ENCODE measurements at regions not wholly inside any gene's neighbourhood (a gene's known extent, or its start where the extent isn't known, plus 50 kb on each side); places are given as distances from the start of the nearest gene placed in this dataset.
"Not testable (repeated sequence)": the region's sequence is repeated elsewhere in the genome, so short reads cannot be mapped to it uniquely, and the experiment has no call there.

DNA sequence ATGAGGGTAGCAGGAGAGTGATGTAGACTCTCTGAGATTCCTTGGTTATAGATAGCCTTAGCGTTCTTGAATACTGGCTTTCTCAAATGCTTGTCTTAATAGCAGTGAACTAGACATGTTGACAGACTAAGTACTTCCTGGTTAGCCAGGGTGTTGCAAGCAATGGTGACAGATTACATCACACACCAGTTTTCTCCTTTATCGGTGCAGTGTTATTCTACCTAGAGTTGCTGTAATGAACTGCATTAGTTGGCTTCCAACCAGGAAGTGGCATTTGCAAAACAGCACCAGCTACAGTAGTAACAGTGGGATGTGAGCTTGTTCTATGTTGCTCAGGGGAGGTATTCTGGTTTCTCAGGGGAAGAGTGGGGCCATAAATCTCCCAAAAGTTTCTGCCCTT, 582.2 kb upstream of the DDX18 start:
- DNase-seq = no peak

DNA sequence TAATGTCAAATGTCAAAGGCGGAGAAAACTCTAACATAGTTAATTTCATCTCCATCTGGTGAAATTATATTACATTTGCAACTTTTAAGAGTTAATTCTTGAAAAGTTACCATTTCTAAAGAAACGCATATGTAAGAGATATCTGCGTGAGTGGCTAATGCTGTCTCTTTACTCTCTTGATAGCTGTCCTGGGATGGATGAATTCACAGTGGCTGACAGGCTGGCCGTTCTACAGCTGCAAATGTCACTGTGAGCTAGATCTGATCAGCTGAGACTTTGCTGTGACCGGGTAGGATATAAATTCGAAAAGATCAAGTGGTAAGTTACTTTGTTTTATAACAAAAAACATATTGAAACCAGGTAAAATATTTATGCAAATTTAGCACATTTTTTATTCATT, 557.1 kb upstream of the DDX18 start:
- no peak for DNase-seq

DNA sequence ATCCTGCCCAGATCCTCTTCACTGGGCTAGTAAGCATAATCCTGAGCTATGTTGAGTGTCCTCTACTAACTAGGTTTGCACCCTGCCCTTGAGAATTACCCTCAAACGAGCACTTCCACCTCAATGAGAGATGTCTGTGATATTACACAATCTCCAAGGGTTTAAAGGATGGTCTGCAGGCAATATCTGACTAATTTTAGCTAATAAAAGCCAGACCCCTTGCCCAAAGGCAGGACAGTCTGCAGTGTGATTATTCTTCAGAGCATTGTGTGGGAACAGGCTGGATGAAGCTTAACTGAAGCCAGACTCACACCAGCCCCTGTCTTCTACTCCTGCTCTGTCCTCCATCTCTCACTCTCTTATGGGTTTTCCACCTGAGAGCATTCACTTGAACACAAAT, 544.9 kb upstream of the DDX18 start:
- DNase-seq = no peak

DNA sequence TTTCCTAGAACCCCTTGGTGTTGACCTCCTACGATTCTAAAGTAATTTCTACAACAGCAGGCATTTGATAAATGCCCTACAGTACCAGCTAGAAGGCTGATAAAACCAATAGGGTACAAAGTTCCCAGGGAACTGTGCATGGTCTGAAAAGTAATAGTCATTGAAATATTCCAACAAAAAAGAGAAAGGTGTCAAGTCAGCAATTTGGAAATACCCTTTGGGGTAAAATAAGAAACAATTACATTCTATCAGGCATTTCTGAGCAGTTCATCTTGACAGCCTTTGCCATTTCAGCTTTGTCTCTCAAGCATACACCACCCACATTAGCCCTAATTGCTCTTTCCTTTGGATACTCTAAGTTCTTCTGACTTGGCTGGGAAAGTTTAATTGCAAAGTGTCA, 542.9 kb upstream of the DDX18 start:
- DNase-seq = no peak

DNA sequence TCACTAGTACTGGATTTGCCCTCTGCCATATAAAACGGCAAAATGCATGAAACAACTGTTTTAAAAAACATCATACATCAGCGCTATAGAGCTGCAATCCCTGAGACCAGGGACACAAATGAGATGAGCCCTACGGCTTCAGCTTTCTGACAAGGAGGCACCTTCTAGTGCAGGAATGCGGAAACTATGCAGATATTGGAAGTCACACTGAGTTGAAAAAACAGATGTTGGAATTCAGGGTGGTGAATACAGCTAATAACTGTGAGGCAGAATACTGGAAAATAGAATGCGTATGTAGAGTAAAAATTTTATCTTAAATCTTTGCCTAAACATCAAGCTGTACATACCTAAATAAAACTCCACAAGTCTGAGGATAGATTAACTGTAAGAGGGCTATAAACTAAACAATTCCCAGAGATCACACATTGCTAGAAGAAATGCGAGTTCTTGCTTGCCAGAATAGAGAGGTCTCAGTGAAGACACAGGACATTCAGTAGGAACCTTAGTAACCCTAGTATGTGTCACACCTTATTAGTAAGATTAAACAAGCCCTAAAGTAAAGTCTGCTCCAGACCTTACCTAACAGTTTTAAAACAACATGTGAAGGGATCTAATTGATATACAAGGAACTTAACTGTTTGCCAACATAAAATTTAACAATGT, 541.4 kb upstream of the DDX18 start:
- DNase-seq = no peak

DNA sequence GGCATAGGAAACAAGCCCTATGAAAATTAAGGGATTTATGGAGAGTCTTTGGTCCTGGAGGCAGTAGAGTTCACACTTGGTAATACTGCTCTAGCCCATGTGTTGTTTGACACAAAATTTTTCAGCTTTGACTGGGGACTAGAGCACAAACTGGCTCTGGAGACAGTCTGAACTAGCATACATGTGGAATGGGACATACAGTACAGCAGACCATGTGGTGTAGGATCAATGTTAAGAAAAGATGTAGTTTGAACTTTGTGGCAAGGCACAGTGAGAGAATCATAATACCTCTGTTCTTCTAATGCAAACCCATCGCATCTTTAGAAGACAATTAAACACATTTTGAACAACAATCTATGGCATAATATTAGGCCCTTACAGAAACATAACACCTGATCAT, 521.5 kb upstream of the DDX18 start:
- DNase-seq = no peak

DNA sequence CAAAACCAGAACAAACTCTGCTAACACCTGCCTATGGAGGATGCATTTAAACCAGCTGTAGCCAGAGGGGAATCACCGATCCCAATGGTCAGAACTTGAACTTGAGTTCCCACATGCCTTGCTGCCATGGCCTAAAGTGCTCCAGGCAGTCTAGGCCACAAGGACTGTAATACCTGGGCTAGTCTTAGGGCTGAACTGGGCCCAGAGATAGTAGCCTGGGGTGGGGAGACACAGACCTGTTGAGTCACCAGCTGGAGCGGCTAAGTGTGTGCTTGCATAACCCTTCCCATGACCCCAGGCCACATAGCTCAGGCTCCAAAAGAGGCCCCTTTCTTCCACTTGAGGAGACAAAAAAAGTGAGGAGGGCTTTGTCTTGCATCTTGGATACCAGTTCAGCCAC, 515.0 kb upstream of the DDX18 start:
- DNase-seq = no peak

DNA sequence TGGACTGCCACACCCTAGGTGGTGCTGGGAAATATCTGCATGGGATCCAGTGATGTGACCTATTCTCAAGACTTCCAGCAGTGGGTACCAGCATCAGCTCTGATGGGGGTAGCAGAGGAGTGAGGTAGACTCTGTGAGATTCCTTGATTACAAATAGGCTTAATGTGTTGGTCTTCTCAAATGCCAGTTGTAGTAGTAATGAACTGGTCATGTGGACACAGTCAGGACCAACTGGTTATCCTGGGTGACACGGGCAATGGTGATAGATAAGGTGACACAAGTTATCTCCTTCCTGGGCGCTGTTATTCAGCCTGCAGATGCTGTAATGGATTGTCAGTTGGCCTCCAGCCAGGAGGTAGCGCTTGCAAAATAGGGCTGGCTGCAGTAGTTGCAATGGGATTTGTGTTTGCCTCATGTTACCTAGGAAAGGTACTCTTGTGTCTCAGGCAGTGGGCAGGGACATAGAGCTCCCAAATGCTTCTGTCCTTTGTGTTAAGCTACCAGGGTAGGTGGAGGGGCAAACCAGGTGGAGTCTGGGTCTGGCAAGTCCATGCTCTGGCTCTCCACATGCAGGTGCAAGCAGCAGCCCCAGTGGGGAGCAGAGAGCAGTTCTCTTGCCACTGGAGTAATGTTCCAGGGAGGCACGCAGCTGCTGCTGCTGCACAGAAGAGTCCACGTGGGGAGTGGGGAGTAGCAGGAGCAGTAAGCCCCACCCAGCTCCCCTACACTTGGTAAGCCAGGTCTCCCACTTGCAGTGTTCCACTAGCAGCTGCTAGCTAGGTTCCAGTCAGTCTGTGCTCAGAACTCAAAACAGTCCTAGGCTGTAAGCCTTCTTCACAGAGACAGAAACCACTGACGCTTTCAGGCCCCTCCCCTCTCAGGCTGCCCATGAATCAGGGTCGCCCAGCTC, 505.4 kb upstream of the DDX18 start:
- DNase-seq = no peak

DNA sequence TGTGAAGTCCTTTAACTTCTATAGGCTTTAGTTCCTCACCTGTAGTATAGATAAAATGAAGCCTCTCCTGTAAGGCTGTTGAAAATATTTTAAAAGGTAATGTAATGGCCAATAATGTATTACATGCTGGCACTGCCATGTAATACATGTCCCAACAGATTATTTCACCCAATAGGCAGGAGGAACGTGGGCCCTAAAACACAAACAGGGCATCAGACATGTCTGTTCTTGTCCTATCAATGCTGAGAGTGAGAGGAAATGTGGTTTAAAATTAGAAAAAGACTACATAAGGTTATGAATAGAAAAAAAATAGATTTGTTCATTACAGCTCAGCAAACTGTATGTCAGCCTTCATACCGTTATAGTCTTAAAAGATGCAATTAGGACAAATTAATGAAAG, 492.7 kb upstream of the DDX18 start:
- no peak for DNase-seq

DNA sequence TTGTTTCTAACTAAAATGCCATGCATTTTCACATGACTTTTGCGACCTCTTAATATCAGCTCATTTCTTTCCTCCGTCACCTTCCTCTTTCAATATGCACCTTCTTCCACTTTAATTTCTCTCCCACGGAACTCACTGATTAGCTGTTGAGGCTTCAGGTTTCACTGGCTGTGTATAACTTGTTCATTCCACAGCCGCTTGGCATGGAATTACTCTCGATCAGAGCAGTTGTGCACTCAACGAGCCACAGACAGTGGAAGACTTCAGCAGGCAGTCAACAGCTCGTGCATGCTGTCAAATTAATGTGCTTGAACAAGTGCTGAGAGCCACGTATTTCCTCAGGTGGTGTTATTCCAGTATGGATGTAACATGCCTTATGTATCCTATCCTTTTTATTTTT, 491.2 kb upstream of the DDX18 start:
- no peak for DNase-seq

DNA sequence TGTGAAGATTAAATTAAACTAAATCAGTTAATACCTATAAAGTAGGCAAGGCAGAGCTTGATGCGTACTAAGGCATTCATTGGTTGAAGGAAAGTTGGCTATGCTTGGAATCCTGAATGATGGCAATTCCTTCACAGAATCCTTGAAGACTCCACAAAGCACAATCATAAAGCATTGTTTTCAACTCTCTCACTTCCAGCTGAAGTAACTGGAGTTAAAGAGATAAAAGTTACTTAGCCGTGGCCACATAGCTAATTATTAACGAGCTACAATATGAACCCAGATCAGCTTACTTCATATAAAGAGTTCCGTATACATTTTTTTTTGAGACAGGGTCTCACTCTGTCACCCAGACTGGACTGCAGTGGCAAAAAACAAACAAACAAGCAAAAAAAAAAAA, 483.9 kb upstream of the DDX18 start:
- DNase-seq = no peak

DNA sequence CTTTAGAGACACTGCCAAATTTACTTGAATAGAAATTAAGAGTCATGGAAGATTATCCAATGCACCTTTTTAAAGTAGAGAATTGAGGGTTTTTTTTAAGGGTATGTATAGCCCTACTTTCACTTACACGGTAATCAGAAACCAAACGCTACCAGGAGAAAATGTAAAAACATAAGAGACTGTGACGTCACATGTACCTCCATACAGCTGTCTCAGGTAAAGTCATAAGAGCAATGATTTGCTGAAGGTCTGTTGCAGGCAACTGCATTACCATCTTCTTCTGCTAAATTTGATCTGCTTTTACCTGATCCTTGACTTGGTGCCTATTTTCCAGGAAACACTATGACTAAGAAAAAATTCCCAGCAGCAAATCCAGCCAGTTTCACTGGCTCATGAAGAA, 478.5 kb upstream of the DDX18 start:
- DNase-seq = no peak

DNA sequence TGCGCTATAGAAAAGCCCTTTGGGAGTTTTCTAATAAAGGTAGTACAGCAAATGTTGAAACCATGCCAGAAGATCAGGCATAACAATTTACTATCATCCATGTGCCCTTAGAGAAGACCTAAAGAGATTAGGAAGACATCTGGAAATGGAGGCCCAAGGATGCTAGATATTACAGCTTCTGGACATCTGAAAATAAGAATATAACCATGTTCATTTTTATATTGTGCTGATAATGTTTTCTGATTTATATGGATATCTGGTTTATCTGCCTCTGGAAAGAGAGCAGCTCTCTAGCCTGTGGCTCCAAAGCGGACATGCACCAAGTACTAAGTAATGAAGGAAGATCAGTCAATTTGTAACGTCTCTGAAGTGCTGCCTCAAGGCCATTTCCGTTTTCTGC, 478.0 kb upstream of the DDX18 start:
- no peak for DNase-seq

DNA sequence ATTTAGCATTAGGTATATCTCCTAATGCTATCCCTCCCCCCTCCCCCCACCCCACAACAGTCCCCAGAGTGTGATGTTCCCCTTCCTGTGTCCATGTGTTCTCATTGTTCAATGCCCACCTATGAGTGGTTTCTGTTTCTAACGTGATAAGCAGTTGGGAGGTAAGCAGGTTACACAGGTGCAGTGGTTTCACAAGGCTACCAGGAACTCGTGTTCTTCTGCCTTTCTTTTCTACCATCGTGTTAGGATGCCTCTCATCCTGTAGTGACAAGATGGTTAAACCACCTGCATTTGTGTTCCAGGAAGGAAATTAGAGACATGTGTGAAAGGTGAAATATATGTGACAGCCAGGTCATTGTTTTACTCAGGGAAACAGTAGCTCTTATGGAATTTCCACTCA, 476.5 kb upstream of the DDX18 start:
- not testable (repeated sequence) for DNase-seq

DNA sequence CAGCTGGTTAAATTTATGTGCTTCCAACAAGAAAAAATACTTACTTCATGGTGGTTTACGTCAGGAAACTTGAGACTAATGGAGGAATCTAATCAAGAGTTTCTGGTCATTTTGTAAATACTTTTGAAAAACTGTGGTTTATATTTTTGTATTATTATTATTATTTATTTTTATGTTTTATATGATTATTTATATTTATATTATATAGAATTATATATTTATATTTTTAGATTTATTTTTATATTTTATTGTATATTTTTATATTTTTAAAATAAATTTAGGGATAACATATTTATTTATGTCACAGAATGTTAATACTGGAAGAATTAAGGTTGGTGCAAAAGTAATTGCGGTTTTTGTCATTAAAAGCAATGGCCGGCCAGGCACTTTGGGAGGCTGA, 474.5 kb upstream of the DDX18 start:
- no peak for DNase-seq

DNA sequence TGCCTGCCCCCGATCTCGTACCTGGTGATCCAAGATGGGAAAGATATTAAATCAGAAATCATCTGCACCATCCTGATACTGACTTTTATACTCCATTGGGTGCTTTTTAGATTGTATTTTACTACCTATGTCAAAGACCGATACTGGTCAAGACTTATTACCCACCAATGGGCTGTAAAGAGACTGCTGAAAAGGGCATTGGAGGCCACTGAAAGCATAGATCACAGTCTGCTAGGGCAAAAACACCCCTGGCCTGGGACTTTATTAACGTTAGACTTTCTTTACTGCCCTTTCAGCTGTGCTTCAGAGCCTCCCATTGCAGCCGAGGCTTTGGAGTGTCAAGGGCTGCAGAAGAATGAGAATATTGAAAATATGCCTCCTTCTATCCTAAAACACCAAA, 472.8 kb upstream of the DDX18 start:
- DNase-seq = no peak

DNA sequence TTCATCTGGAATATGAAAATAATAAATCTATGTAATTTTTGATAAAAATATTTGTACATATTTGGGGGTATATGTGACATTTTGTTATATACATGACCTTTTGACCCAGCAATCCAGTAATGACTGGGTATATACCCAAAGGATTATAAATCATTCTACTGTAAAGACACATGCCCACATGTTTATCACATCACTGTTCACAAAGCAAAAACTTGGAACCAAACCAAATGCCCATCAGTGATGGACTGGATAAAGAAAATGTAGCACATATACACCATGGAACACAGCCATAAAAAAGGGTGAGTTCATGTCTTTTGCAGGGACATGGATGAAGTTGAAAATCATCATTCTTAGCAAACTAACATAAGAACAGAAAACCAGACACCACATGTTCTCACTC, 472.1 kb upstream of the DDX18 start:
- no peak for DNase-seq

DNA sequence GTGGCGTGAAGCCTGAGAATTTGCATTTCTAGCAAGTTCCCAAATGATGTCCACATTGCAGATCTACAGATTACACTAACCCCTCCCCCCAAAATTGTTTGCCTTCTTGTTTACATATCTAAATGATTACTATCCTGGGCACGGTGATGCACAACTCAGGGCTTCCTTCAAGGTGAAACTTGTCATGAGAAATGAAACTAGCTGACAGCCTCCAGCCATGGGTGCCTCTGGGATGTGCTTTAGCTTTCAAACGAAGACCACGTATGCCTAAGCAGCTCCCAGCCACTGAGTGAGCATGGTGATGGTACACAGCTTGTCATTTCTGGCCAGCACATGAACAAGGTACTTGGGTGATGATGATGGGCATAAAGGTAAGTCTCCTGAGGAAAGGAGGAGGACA, 464.8 kb upstream of the DDX18 start:
- no peak for DNase-seq

DNA sequence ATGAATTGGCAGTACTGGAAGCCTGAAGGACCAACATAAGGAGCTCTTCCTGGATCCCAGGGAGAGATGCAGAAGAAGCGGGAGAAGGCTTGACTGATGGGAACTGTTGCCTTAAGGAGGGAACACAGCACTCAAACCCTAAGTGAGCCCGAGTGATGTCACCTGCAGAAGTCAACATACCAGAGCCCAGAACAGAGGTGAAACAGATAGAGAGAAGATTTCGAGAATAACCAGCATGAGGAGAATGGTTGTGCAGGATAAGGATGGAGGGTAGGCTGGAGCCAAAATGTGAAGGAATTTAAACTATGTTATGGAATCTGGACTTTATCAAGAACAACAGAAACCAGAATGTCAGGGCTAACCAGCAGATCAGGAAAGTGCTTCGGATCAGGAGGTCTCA, 463.1 kb upstream of the DDX18 start:
- no peak for DNase-seq

DNA sequence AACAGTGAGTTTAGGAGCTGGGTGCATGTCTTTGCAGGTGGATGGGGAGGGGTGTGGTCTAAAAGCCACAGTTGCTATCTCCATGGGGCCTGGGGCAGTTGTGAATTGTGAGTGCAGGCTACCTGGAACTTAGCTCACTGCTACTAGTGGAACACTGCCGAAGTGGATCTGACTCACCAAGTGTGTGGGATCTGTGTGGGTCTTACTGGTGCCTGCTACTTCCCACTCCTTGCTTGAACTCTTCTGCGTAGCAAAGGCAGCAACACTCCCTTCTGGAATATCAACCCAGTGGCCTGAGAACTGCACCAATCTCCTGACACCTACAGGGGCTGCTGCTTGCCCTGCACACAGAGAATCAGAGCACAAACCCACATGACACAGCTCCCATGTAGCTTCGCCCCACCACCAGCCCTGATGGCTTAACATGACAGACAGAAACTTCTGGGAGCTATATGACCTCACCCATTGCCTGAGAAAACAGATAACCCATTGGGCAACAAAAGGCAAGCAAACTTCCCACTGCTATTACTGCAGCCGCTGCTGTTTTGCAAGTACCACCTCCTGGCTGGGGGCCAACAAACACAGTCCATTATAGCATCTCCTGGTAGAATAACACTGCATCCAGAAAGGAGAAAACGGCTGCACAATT, 455.1 kb upstream of the DDX18 start:
- DNase-seq = no peak

DNA sequence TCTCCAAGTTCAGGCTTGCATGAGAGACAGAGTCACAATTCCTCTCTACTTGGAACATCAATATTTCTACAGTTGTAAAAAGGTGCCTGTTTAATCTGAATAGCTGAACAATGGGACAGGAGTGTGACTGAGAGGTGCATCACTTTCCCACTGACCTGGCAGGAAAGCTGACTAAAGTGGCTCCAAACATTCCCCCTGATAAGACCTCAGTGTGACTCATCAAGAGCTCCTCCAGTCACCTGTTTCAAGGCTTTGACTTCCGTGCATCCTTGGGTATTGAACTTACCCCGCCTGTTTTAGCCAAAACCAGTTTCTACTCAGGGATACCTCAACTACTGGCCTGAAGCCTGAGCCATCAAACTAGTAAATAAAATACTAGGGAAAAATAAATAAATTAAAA, 453.9 kb upstream of the DDX18 start:
- no peak for DNase-seq

DNA sequence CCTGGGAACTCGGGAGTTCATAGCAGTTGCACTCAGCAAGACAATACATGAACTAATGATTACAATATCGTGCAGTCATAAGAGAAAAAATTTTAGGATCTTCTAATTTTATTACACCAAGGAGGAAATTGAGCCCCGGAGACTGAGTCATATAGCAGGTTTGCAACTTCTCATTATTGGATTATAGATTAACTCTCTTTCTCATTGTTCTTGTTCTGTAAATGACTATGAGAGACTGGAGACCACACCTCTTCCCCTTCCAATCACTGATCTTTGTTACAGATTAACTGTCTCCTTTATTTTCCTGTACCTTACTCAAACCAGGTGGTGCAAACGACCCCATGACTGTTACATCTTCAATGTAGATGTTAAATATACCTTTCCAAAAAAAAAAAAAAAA, 435.8 kb upstream of the DDX18 start:
- DNase-seq = no peak

DNA sequence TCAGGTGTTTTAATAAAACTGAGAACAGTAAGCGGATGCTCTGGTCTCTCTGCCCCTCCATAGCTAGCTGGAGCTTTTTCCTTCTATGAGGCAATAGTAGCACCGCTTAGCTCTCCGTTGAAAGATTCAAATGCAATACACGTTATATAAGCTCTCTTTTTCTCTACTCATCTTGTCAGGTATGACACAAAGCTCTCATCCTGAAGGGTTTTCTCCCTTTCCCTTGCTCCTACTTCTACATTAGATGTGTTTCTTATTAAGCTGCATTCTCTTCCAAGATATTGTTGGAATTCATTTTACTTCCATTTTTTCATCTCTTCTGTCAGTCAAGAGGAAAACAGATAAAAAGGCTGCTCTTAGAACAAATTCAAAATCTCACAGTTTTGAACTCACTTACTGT, 434.6 kb upstream of the DDX18 start:
- no peak for DNase-seq

DNA sequence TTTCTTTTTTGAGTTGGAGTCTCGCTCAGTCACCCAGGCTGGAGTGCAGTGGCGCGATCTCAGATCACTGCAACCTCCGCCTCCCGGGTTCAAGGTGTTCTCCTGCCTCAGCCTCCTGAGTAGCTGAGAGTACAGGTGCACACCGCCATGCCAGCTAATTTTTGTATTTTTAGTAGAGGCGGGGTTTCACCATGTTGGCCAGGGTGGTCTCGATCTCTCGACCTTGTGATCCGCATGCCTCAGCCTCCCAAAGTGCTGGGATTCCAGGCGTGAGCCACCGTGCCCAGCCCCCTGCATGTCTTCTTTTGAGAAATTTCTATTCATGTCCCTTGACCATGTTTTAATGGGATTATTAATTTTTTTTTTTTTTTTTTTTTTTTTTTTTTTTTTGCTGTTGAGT, 430.5 kb upstream of the DDX18 start:
- DNase-seq = not testable (repeated sequence)

Data from midbrain (tissue), 1 donor.